T-helper 2 cell (primary cell): ENCODE measurements at regions not wholly inside any gene's neighbourhood (a gene's known extent, or its start where the extent isn't known, plus 50 kb on each side); places are given as distances from the start of the nearest gene placed in this dataset.
"Not testable (repeated sequence)": the region's sequence is repeated elsewhere in the genome, so short reads cannot be mapped to it uniquely, and the experiment has no call there.

Experiments used
- DNase-seq, 5 experiments: peaks; one replicate each; pipeline versions ENCODE4 v3.0.0 to v3.0.0-alpha.2; 2012 to 2022

DNA sequence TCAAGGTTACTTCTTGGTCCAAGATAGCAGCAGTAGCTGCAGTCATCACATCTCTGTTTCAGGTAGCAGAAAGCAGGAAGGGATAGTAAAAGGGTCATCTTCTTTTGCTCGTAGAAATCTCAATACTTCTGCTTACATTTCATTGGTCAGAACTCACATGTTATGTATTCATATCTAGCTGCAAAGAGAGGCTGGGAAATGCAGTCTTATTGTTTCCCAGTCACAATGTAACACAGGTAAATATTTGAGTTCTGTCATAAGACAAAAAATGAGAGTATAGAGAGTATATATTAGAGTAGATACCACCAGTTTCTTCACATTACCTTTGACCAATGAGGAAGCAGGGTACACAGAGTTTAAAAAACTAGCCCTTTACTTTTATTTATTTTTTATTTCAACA, 132.4 kb upstream of the ITGA6 start:
- no peak for DNase-seq

DNA sequence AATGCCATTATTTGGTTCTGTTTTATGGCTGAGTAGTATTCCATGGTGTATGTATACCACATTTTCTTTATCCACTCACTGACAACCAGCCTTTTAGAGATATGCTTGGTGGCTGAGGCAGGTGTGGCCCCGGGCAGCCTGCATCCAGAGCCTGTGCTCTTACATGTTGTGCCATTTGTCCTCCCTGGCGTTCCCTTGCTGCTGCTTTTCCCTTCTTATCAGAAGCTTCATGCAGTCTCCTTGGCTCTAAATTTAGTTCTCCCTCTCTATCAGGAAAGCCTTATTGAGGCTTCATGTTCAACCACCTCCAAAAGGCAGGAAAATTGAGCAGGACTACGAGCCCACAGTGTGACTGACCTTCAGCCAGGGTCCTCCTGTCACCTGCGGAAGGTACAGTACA, 131.7 kb upstream of the ITGA6 start:
- no peak for DNase-seq

- no peak for DNase-seq
These were observed 130.9 kb upstream of the ITGA6 start for GRCh38 chr2:172296267-172297046.

GRCh38 chr2:172297531-172297930, 129.9 kb upstream of the ITGA6 start:
- DNase-seq: no peak

GRCh38 chr2:172297950-172298349, 129.4 kb upstream of the ITGA6 start:
- DNase-seq: no peak

GRCh38 chr2:172299741-172300140, 127.6 kb upstream of the ITGA6 start:
- DNase-seq: no peak

DNA sequence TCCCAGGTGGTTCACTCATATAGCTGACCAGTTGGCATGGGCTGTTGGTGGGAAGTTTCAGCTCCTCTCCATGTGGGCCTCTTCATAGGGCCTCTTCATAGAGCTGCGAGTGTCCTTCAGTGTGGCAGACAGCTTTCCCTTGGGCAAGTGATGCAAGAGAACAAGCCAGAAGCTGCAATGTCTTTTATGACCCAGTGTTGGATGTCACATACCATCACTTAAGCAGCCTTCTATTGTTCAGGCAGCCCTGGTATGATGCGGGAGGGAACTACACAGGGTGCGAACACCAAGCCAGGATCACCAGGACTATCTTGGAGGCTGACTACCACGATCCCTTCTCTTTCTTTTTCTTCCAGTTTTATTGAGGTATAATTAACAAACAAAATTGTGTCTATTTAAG, 126.5 kb upstream of the ITGA6 start:
- DNase-seq: no peak

DNA sequence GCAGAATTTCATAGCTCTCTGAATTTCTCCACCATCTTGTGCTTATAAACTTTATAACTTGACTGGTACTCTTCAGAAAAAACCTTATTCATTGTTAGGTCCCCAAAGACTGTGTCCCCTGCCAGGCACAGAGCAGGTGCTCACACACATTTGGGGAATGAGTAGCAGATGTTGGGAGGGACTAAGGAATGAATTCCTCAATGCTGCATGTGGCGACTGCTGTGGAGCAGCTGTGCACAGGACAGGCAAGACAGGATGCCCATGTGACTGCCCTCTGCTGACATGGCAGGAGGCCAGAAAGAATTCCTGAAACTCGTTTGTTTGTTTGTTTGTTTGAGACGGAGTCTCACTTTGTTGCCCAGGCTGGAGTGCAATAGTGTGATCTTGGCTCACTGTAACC, 122.3 kb upstream of the ITGA6 start:
- DNase-seq: no peak

GRCh38 chr2:172307800-172308199, 119.6 kb upstream of the ITGA6 start:
- DNase-seq: no peak

- no peak for DNase-seq
These were observed 119.0 kb upstream of the ITGA6 start for GRCh38 chr2:172308253-172308935.

DNA sequence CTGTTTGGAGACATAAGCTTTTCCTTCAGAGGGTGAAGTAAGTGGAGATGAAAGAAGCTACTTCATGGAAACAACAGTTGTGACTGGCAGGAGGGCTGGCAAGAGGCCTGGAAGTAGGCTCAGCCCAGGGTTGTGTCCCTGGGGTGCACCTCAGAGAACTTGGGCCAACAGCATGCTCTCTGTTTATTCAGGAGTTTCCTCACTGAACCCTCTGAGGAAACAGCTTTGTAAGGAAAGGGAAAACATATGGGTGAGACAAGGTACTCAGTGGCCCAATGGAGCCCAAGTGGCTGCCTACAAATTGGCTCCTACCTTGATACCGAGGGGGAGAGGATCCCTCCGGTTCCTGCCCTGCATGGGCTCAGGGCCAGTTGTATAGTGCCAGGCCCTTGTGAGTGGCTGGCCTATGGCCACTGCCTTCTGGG, 115.5 kb upstream of the ITGA6 start:
- DNase-seq: no peak

DNA sequence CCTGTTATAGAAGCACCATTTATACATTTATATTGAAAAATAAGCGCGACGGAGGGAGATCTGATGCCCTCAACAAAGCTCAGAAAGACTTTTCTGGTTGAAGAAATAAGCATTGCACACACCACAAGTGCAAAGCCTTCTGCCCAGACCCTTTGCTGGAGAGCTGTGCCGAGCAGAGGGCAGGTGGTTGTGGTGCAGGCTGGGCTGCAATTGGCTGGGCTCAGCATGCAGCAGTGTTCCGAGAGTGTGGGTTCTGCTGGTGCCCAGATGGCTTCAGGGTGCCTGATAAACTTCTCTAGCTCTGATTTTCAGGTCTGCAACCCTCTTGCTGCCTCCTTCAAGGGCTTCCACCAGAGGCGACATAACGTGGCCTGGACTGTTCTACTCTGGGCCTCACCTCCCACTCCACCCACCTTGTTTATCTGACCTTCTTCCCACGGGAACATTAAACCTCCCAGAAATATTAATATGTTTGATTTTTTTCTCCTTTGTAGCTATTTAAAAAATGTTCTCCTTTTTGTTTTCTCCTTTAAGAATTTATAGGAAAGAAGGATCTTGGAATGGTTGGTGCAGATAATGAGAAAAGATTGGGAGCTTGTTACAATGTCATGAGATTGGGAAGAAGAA, 113.6 kb upstream of the ITGA6 start:
- DNase-seq: no peak

DNA sequence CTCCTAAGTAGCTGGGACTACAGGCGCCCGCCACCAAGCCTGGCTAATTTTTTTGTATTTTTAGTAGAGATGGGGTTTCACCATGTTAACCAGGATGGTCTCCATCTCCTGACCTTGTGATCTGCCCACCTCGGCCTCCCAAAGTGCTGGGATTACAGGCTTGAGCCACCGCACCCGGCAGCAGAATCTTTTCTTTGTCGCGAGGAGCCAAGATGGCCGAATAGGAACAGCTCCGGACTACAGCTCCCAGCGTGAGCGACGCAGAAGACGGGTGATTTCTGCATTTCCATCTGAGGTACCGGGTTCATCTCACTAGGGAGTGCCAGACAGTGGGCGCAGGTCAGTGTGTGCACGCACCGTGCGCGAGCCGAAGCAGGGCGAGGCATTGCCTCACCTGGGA, 112.3 kb upstream of the ITGA6 start:
- not testable (repeated sequence) for DNase-seq

- DNase-seq: no peak
These were observed 105.3 kb upstream of the ITGA6 start for GRCh38 chr2:172322049-172322448.

- DNase-seq: no peak
These were observed 104.1 kb upstream of the ITGA6 start for GRCh38 chr2:172323256-172323655.

- no peak for DNase-seq
These were observed 103.4 kb upstream of the ITGA6 start for GRCh38 chr2:172323861-172324597.

DNA sequence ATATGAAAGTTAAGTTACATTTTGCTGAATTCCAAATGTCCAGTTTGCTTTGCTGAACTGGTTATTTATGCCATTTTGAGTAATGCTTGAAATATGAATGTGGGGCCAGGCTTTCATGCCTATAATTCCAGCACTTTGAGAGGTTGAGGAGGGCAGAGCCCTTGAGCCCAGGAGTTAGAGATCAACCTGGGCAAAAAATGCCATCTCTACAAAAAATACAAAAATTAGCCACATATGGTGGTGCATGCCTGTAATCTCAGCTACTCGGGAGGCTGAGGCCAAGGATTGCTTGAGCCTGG, 101.2 kb upstream of the ITGA6 start:
- DNase-seq: no peak

GRCh38 chr2:172328103-172328841, 99.1 kb upstream of the ITGA6 start:
- no peak for DNase-seq

DNA sequence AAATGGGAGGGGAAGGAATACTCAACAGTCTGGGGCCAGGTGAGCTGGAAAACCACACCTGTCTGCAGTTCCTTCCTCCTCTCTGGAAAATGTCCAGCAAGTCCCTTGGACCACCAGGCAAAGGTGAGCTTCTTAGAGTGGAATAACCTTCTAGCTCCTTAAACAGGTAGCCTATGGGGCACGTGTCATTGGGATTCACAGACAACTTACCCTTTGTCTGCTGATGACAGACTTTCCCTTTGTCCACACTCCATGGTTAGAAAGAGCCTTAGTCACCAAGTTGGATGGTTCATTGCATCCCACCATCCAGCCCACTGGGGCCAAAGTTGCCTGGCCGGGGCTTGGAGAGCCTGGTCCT, 98.0 kb upstream of the ITGA6 start:
- DNase-seq: no peak

GRCh38 chr2:172329774-172330671, 97.4 kb upstream of the ITGA6 start:
- no peak for DNase-seq

- no peak for DNase-seq
These were observed 94.9 kb upstream of the ITGA6 start for GRCh38 chr2:172332507-172332906.
